ENCODE measurements at regions not wholly inside any gene's neighbourhood (a gene's known extent, or its start where the extent isn't known, plus 50 kb on each side); places are given as distances from the start of the nearest gene placed in this dataset.

GRCh38 chr6:113802779-113803178 lies 54.4 kb upstream of the MARCKS start:
- H3K4me1 Mint-ChIP-seq, result peaks cover 7% of the 10 kb centered on the region
- no peaks in the 10 kb centered on the region for H3K36me3 Mint-ChIP-seq (ENCODE audit: low read depth)
- DNase-seq, result no peak
- CTCF ChIA-PET, result interaction anchor here (0.9 kb wide), 1 partner anchor 56 kb away, joined by 3 read pairs; no protein-coding TSS in a partner anchor
- POLR2A ChIA-PET, result no interaction called here
- H3K4me3 Mint-ChIP-seq, result no peak overlapping the region
- H3K27ac Mint-ChIP-seq, result no peak overlapping the region
- H3K27me3 Mint-ChIP-seq, result peaks cover 2% of the 10 kb centered on the region
- H3K9me3 Mint-ChIP-seq, result no peaks in the 10 kb centered on the region

- POLR2A ChIA-PET, result interaction anchor here (0.6 kb wide), 1 partner anchor 1014 kb away, joined by 3 read pairs; no protein-coding TSS in a partner anchor
- peaks cover 2% of the 10 kb centered on the region for H3K27me3 Mint-ChIP-seq
- peaks cover 7% of the 10 kb centered on the region for H3K4me1 Mint-ChIP-seq
- no peak overlapping the region for H3K27ac Mint-ChIP-seq
- no peaks in the 10 kb centered on the region for H3K36me3 Mint-ChIP-seq (ENCODE audit: low read depth)
- DNase-seq, result no peak
- no peaks in the 10 kb centered on the region for H3K9me3 Mint-ChIP-seq
- CTCF ChIA-PET, result interaction anchor here (0.6 to 0.9 kb wide), 2 partner anchors 54 to 104 kb away, joined by 3 read pairs; no protein-coding TSS in a partner anchor
- no peak overlapping the region for H3K4me3 Mint-ChIP-seq
Observed at GRCh38 chr6:113805173-113805790, 51.9 kb upstream of the MARCKS start.

- H3K36me3 Mint-ChIP-seq (ENCODE audit: low read depth), result no peaks in the 10 kb centered on the region
- DNase-seq, result no peak
- no peaks in the 10 kb centered on the region for H3K9me3 Mint-ChIP-seq
- CTCF ChIA-PET, result interaction anchor here (0.6 kb wide), 1 partner anchor 103 kb away, joined by 3 read pairs; no protein-coding TSS in a partner anchor
- H3K4me3 Mint-ChIP-seq, result no peak overlapping the region
- H3K27me3 Mint-ChIP-seq, result peaks cover 2% of the 10 kb centered on the region
- H3K4me1 Mint-ChIP-seq, result peaks cover 7% of the 10 kb centered on the region
- POLR2A ChIA-PET, result no interaction called here
- no peak overlapping the region for H3K27ac Mint-ChIP-seq
Observed at GRCh38 chr6:113805811-113806495, 51.2 kb upstream of the MARCKS start.

Data from activated CD4-positive, alpha-beta memory T cell treated with anti-CD3 and anti-CD28 coated beads, Interleukin-2, amount 10 ng/mL, durations not matched to agents 7 days and 5 days (primary cell).